Activated T-cell treated with anti-CD3 and anti-CD28 coated beads for 24 hours (primary cell): ENCODE measurements at regions not wholly inside any gene's neighbourhood (a gene's known extent, or its start where the extent isn't known, plus 50 kb on each side); places are given as distances from the start of the nearest gene placed in this dataset.

Experiments used
- DNase-seq: peaks from one replicate; pipeline ENCODE4 v3.0.0-alpha.2; 2020; ENCODE audit warnings: low read depth

GRCh38 chr13:86737334-86737932 is 933.7 kb upstream of the SLITRK5 start:
- DNase-seq = no peak

- DNase-seq = no peak
These were observed 929.3 kb upstream of the SLITRK5 start for GRCh38 chr13:86741762-86742285.

- DNase-seq = no peak
These were observed 913.8 kb upstream of the SLITRK5 start for GRCh38 chr13:86757236-86757978.

- DNase-seq = no peak
These were observed 913.1 kb upstream of the SLITRK5 start for GRCh38 chr13:86758116-86758515.

- no peak for DNase-seq
These were observed 910.6 kb upstream of the SLITRK5 start for GRCh38 chr13:86760620-86761019.

GRCh38 chr13:86765462-86765861 is 905.7 kb upstream of the SLITRK5 start:
- no peak for DNase-seq

GRCh38 chr13:86788616-86789015 is 882.6 kb upstream of the SLITRK5 start:
- no peak for DNase-seq

- no peak for DNase-seq
These were observed 879.0 kb upstream of the SLITRK5 start for GRCh38 chr13:86792153-86792651.

GRCh38 chr13:86795858-86796257 is 875.3 kb upstream of the SLITRK5 start:
- no peak for DNase-seq

GRCh38 chr13:86810361-86810760 is 860.8 kb upstream of the SLITRK5 start:
- DNase-seq = no peak

- no peak for DNase-seq
These were observed 858.0 kb upstream of the SLITRK5 start for GRCh38 chr13:86813198-86813597.

GRCh38 chr13:86825410-86825809 is 845.8 kb upstream of the SLITRK5 start:
- no peak for DNase-seq

- DNase-seq = no peak
These were observed 844.9 kb upstream of the SLITRK5 start for GRCh38 chr13:86826232-86826631.

GRCh38 chr13:86830046-86830445 is 841.1 kb upstream of the SLITRK5 start:
- no peak for DNase-seq

- DNase-seq = no peak
These were observed 840.1 kb upstream of the SLITRK5 start for GRCh38 chr13:86831084-86831483.

- DNase-seq = no peak
These were observed 832.6 kb upstream of the SLITRK5 start for GRCh38 chr13:86838411-86839120.

- no peak for DNase-seq
These were observed 832.0 kb upstream of the SLITRK5 start for GRCh38 chr13:86839221-86839620.

- no peak for DNase-seq
These were observed 830.6 kb upstream of the SLITRK5 start for GRCh38 chr13:86840250-86841191.

- no peak for DNase-seq
These were observed 829.9 kb upstream of the SLITRK5 start for GRCh38 chr13:86841264-86841663.

- no peak for DNase-seq
These were observed 824.7 kb upstream of the SLITRK5 start for GRCh38 chr13:86846501-86846900.

GRCh38 chr13:86848716-86849115 is 822.5 kb upstream of the SLITRK5 start:
- no peak for DNase-seq

GRCh38 chr13:86856991-86857390 is 814.2 kb upstream of the SLITRK5 start:
- DNase-seq = no peak
